ENCODE measurements at regions not wholly inside any gene's neighbourhood (a gene's known extent, or its start where the extent isn't known, plus 50 kb on each side); places are given as distances from the start of the nearest gene placed in this dataset.
"Not testable (repeated sequence)": the region's sequence is repeated elsewhere in the genome, so short reads cannot be mapped to it uniquely, and the experiment has no call there.

DNA sequence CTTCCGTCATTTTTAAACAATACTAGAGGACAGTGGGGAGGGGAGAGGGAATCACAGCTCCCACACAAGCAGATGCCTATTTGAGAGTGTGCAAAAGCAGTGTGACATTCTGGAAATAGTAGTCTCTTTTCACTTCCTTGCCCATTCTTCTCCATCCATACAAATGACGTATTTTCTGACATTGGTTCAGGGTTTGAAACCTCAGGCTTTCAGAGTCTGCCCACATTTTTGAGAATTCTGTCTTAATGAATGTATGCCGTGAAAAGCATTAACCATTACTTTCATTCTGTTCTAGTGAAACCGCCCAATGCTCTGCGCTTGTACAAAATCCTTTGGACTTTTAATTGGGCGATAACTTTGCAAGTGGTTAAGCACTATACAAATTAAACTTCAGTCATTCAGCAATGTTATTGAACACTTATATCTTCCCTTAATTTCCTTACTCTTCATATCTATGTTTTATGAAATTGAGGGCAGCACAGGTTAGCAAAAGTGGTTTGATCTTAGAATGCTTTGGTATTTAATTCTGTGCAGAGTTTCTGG, 265.7 kb downstream of the SOX4 start:
- in situ Hi-C loops (cut with MboI; ENCODE audit: low pct_unique_long_range_greater_than_20kb in 2 of 9, low sequenced_read_pairs in 9 of 9, unreplicated experiment in 9 of 9) = no loop called here
- 71 to 100% (median 93%) methylated on average over 3 to 6 of the region's 6 CpGs for WGBS, 10 experiments
- peaks cover 0 to 8% of the 10 kb centered on the region in 2 donors for H3K4me1 ChIP-seq (replicated peaks in 1 of 2)
- no peak overlapping the region for H3K27ac ChIP-seq
- ATAC-seq (replicated peaks in 6 of 8) = peak in 1 of 8 experiments; percentile 37
- no peak overlapping the region for H3K4me3 ChIP-seq

DNA sequence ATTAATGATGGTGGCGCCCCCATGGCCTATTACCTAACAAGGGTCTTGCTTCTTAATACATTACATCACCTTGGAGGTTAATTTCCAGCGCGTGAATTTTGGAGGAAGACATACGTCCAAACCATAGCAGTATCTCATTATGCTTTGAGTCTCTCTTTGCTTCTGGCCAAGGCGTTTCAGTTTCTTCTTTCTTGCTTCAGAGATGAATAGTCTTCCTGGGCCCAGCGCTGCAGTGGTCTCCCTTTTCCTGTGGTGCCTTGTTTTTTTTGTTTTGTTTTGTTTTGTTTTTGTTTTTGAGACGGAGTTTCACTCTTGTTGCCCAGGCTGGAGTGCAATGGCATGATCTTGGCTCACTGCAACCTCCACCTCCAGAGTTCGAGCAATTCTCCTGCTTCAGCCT, 268.4 kb downstream of the SOX4 start:
- in situ Hi-C loops (cut with MboI; ENCODE audit: low pct_unique_long_range_greater_than_20kb in 2 of 9, low sequenced_read_pairs in 9 of 9, unreplicated experiment in 9 of 9) = no loop called here
- Histone ChIP-seq H3K4me3 (no peak overlapping the region), H3K27ac (no peak overlapping the region), H3K4me1 (replicated peaks in 1 of 2) (peaks cover 0 to 8% of the 10 kb centered on the region in 2 donors)
- WGBS, 10 experiments = 79 to 100% (median 93%) methylated on average over 2 to 8 of the region's 8 CpGs
- ATAC-seq (replicated peaks in 6 of 8) = no peak

DNA sequence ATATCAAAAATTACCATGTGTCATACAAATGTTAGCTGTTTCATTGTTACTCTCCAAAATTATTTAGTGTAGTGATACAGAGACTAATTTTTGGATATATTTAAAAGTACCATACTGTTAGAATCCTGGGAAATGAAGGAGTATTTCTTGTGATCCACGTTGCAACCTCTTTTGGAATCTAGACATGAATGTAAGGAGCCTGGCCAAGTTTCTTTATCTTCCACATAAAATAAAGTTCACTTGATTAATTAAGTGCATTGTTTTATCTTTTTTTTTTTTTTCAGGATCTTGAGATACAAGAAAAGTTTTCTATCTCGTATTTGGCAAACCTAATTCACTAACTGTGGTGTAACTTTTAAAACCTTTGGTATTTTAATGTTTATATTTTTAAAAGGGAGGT, 270.7 kb downstream of the SOX4 start:
- in situ Hi-C loops (cut with MboI; ENCODE audit: low pct_unique_long_range_greater_than_20kb in 2 of 9, low sequenced_read_pairs in 9 of 9, unreplicated experiment in 9 of 9) = no loop called here
- peaks cover 0 to 3% of the 10 kb centered on the region in 2 donors for H3K4me1 ChIP-seq (replicated peaks in 1 of 2)
- 15 to 100% (median 78%) methylated on average over 1 to 2 of the region's 2 CpGs for WGBS, 10 experiments
- H3K4me3 ChIP-seq = no peak overlapping the region
- H3K27ac ChIP-seq = no peak overlapping the region
- no peak for ATAC-seq (replicated peaks in 6 of 8)

DNA sequence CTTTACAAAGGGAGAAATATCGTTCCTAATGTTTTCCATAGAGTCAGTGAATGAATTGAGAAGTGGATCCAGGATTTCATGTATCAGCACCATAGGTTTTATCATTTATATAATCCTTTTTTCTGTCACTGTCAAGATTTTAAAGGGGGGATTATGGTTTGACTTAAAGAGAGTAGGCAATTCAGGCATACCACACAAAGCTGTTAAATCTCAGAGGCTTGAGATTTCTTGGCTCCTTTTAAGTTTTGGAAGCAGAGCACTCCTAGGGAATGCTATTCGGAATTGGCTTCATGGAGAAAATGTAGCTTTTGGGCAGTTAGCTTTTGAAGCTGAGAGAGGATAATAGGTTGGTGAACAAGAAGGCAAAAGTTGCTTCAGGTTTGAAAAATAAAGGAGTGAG, 274.7 kb downstream of the SOX4 start:
- WGBS, 10 experiments = 0 to 100% (median 75%) methylated on average over 1 to 2 of the region's 2 CpGs; no CpG with 5 or more reads in 1 of the 10 experiments
- ATAC-seq (replicated peaks in 6 of 8) = no peak
- Histone ChIP-seq H3K4me1 (replicated peaks in 1 of 2) (peaks cover 6 to 9% of the 10 kb centered on the region in 2 donors), H3K27ac (no peak overlapping the region), H3K4me3 (no peak overlapping the region)
- in situ Hi-C loops (cut with MboI; ENCODE audit: low pct_unique_long_range_greater_than_20kb in 2 of 9, low sequenced_read_pairs in 9 of 9, unreplicated experiment in 9 of 9) = no loop called here

DNA sequence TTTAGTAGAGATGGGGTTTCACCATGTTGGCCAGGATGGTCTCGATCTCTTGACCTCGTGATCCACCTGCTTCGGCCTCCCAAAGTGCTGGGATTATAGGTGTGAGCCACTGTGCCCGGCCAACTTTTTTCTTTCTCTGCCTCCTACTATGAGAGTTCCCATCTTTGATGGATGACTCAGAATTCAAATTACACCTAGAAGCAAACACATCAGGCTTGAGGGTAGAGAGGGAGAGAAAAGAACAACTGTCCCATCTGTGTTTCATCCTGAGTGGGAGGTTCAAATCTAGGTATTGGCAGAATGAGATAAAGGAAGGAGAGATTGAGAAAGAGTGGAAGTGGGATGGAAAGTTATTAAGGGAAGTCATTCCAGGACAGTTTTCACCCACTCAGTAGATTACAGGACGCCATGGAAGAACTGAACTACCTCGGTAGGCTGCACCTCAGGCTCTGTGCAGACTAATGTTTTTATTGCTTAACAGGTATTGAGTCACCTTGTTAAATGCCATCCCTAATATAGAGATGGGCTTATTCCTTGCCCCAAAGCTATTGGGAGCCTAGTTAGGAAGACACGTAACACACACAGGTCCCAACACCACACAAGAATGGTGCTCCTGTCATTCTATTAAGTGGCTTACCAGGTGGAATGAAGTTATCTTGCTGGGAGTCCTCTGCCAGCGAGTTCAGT, 275.7 kb downstream of the SOX4 start:
- ATAC-seq (replicated peaks in 6 of 8) = no peak
- in situ Hi-C loops (cut with MboI; ENCODE audit: low pct_unique_long_range_greater_than_20kb in 2 of 9, low sequenced_read_pairs in 9 of 9, unreplicated experiment in 9 of 9) = no loop called here
- 50 to 100% (median 94%) methylated on average over 1 to 6 of the region's 8 CpGs; no CpG with 5 or more reads in 2 of the 10 experiments for WGBS, 10 experiments

DNA sequence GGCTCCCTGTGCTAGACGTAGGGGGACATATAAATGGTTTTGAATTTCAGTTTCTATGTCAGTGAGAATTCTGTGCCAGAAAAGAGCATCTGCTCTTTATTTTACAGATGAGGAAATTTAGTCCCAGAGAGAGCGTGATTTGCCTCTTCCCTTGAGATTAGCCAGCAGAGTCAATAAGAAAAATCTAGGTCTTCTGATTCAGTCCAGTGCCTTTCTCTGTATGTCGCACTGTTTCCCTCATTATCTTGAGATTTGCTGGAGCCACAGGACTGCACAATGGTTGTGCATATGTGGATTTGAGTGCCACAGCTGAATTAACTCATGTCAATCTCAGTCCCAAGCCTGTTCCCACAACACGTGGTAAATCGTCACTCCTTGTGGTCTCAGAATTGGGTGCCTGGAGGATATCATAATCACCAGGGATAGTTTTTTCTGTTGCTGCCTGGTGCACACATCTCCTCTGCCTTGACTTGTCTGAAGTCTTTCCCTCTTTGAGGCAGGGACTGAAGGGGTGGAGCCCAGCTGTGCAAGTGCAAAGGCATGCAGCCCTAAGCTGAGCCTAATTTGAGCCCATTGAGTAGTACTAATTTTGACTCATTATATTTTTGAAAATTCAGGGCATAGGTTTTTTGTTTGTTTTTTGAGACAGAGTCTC, 276.7 kb downstream of the SOX4 start:
- ATAC-seq (replicated peaks in 6 of 8) = peak in 2 of 8 experiments; percentile 60 to 62
- H3K27ac ChIP-seq = no peak overlapping the region
- 40 to 100% (median 80%) methylated on average over 1 to 5 of the region's 5 CpGs; no CpG with 5 or more reads in 1 of the 10 experiments for WGBS, 10 experiments
- peaks cover 6 to 9% of the 10 kb centered on the region in 2 donors for H3K4me1 ChIP-seq (replicated peaks in 1 of 2)
- H3K4me3 ChIP-seq = no peak overlapping the region
- in situ Hi-C loops (cut with MboI; ENCODE audit: low pct_unique_long_range_greater_than_20kb in 2 of 9, low sequenced_read_pairs in 9 of 9, unreplicated experiment in 9 of 9) = no loop called here

More for the DNA sequence above, 275.7 kb downstream of the SOX4 start:
- Histone ChIP-seq H3K4me3 (no peak overlapping the region), H3K4me1 (replicated peaks in 1 of 2) (peaks cover 6 to 9% of the 10 kb centered on the region in 2 donors), H3K27ac (no peak overlapping the region)

DNA sequence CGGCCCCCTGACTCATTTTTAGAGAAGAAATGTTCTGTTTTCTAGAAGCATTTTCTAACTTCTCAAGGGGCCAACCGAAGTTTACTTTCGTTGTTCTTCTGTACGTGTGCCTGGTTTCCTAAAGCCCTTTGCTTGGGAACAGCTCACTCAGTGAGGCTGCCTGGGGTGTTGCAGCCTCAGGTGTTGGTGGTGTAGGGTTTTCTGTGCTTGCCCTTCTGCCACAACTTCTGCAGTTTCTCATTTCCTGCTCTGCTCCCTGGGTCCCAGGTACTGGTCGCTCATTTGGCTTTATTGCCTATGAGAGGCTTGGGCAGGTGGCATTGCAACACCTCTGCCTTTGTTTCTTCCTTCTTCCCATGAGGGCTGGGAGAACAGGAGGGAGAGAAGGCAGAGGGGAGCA, 278.3 kb downstream of the SOX4 start:
- Histone ChIP-seq H3K27ac (no peak overlapping the region), H3K4me1 (replicated peaks in 1 of 2) (peaks cover 6 to 9% of the 10 kb centered on the region in 2 donors), H3K4me3 (no peak overlapping the region)
- in situ Hi-C loops (cut with MboI; ENCODE audit: low pct_unique_long_range_greater_than_20kb in 2 of 9, low sequenced_read_pairs in 9 of 9, unreplicated experiment in 9 of 9) = no loop called here
- 64 to 100% (median 100%) methylated on average over 1 to 4 of the region's 5 CpGs; no CpG with 5 or more reads in 3 of the 10 experiments for WGBS, 10 experiments
- no peak for ATAC-seq (replicated peaks in 6 of 8)

DNA sequence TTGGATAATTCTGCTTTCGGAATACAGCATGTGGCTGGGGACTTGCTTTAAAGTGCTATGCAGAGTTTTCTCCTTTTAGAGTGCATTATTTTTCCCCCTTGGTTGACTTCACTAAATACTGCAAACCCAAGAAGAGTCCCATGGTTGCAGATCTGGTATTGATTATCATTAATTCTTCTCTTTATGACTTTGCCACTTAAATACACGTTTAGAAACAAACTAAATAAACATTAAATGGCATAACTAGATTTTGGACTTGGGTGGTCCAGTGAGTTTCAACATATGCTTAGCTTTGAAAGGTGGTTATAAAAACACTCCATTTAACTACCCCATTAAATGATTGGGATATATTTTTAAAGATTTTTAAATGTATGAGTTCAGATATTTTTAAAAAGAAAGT, 279.2 kb downstream of the SOX4 start:
- in situ Hi-C loops (cut with MboI; ENCODE audit: low pct_unique_long_range_greater_than_20kb in 2 of 9, low sequenced_read_pairs in 9 of 9, unreplicated experiment in 9 of 9) = no loop called here
- WGBS, 10 experiments = 38 to 100% (median 67%) methylated on average over 1 to 2 of the region's 2 CpGs; no CpG with 5 or more reads in 1 of the 10 experiments
- H3K4me1 ChIP-seq (replicated peaks in 1 of 2) = peaks cover 6 to 9% of the 10 kb centered on the region in 2 donors
- ATAC-seq (replicated peaks in 6 of 8) = no peak
- H3K27ac ChIP-seq = no peak overlapping the region
- H3K4me3 ChIP-seq = no peak overlapping the region

DNA sequence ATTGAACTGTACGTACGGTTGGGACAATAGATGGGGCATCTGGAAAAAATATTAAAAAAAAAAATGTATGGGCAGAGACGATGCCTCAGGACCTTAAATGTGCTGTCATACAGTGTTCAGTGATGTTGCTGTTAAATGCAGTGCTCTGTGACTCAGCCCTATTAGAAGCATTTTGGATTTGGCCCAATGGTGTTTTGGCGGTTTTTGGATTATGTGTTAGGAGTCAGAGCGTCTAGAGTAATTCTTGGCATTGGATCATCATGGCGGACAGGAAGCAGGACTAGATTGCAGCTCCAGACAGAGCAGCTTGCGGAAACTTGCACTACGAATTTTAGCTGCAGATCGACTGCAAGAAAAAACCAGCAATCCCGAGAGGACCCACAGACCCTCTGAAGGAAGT, 280.0 kb downstream of the SOX4 start:
- WGBS, 10 experiments = 15 to 100% (median 87%) methylated on average over 1 to 9 of the region's 10 CpGs
- ATAC-seq (replicated peaks in 6 of 8) = no peak
- Histone ChIP-seq H3K27ac (no peak overlapping the region), H3K4me3 (no peak overlapping the region), H3K4me1 (replicated peaks in 1 of 2) (peaks cover 6 to 9% of the 10 kb centered on the region in 2 donors)
- in situ Hi-C loops (cut with MboI; ENCODE audit: low pct_unique_long_range_greater_than_20kb in 2 of 9, low sequenced_read_pairs in 9 of 9, unreplicated experiment in 9 of 9) = no loop called here

DNA sequence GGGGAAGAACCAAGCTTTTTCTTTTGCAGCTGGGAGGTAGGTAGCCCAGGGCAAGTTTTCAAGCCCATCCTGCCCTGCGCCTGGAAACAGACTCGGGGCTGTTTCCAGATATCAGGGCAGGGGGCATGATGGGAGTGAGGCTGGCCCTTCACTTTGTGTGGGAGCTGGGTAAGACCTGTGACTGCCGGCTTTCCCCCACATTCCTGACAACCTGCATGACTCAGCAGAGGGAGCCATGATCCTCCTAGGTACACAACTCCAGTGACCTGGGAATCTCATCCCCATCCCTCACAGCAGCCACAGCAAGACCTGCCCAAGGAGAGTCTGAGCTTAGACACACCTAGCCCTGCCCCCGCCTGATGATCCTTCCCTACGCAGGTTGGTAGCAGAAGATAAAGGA, 280.8 kb downstream of the SOX4 start:
- 80 to 100% (median 100%) methylated on average over 1 to 2 of the region's 5 CpGs; no CpG with 5 or more reads in 5 of the 10 experiments for WGBS, 10 experiments
- in situ Hi-C loops (cut with MboI; ENCODE audit: low pct_unique_long_range_greater_than_20kb in 2 of 9, low sequenced_read_pairs in 9 of 9, unreplicated experiment in 9 of 9) = no loop called here
- H3K4me3 ChIP-seq = no peak overlapping the region
- peaks cover 6 to 9% of the 10 kb centered on the region in 2 donors for H3K4me1 ChIP-seq (replicated peaks in 1 of 2)
- no peak for ATAC-seq (replicated peaks in 6 of 8)
- no peak overlapping the region for H3K27ac ChIP-seq

DNA sequence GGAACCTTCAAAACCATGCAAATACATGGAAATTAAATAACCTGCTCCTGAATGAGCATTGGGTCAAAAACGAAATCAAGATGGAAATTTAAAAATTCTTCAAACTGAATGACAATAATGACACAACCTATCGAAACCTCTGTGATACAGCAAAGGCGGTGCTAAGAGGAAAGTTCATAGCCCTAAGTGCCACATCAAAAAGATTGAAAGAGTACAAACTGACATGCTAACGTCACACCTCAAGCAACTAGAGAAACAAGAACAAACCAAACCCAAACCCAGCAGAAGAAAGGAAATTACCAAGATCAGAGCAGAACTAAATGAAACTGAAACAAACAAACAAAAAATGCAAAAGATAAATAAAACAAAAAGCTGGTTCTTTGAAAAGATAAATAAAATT, 283.5 kb downstream of the SOX4 start:
- in situ Hi-C loops (cut with MboI; ENCODE audit: low pct_unique_long_range_greater_than_20kb in 2 of 9, low sequenced_read_pairs in 9 of 9, unreplicated experiment in 9 of 9); H3K27ac ChIP-seq; H3K4me3 ChIP-seq; H3K4me1 ChIP-seq (replicated peaks in 1 of 2); ATAC-seq (replicated peaks in 6 of 8): not testable (repeated sequence)
- 56 to 100% (median 95%) methylated on average over 2 to 4 of the region's 4 CpGs for WGBS, 10 experiments

DNA sequence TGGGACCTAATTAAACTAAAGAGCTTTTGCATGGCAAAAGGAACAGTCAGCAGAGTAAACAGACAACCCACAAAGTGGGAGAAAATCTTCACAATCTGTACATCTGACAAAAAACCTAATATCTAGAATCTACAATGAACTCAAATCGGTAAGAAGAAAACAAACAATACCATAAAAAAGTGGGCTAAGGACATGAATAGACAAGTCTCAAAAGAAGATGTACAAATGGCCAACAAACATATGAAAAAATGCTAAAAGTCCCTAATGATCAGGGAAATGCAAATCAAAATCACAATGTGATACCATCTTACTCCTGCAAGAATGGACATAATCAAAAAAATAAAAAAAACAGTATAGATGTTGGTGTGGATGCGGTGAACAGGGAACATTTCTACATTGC, 286.7 kb downstream of the SOX4 start:
- H3K4me1 ChIP-seq (replicated peaks in 1 of 2) = peaks cover 4 to 14% of the 10 kb centered on the region in 2 donors
- in situ Hi-C loops (cut with MboI; ENCODE audit: low pct_unique_long_range_greater_than_20kb in 2 of 9, low sequenced_read_pairs in 9 of 9, unreplicated experiment in 9 of 9); ATAC-seq (replicated peaks in 6 of 8); H3K27ac ChIP-seq; H3K4me3 ChIP-seq: not testable (repeated sequence)
- WGBS, 10 experiments = 95 to 100% (median 100%) methylated on average over 1 to 2 of the region's 2 CpGs; no CpG with 5 or more reads in 3 of the 10 experiments

DNA sequence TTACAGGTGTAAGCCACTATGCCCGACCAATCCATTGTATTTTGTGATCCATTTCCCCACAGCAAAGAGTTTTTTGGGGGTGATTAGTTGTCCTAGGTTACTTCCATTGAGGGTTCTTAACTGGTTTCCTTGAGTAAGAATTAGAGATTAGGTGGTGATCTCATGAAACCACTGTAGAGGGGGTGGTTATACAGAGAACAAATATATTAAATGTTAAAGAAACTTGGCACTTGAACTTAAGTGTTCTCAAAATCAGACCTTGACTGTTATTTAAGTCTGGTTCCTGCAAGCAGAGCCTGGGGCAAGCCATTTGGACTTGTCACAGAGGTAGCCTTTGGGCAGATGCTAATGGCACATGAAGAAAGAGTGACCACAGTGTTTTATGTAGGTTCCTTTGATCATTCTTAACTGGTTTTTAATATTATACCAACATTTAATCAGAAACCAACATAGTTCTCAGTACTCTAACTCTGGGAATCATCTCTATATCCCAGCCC, 288.5 kb downstream of the SOX4 start:
- no peak for ATAC-seq (replicated peaks in 6 of 8)
- WGBS, 10 experiments = 22 to 100% (median 88%) methylated on average over 1 of the region's 1 CpG; no CpG with 5 or more reads in 7 of the 10 experiments
- Histone ChIP-seq H3K4me1 (replicated peaks in 1 of 2) (peaks cover 22 to 31% of the 10 kb centered on the region in 2 donors), H3K27ac (no peak overlapping the region), H3K4me3 (no peak overlapping the region)
- in situ Hi-C loops (cut with MboI; ENCODE audit: low pct_unique_long_range_greater_than_20kb in 2 of 9, low sequenced_read_pairs in 9 of 9, unreplicated experiment in 9 of 9) = no loop called here
